Muscle of back (tissue), 3 donors: ENCODE measurements at regions not wholly inside any gene's neighbourhood (a gene's known extent, or its start where the extent isn't known, plus 50 kb on each side); places are given as distances from the start of the nearest gene placed in this dataset.
A peak's percentile ranks its signal among the peaks of the same experiment; 100 is the strongest.

ENCODE experiments used
- DNase-seq, 3 donors: peaks; one replicate each; pipeline versions ENCODE4 v3.0.0 to v3.0.0-alpha.2; 2013

DNA sequence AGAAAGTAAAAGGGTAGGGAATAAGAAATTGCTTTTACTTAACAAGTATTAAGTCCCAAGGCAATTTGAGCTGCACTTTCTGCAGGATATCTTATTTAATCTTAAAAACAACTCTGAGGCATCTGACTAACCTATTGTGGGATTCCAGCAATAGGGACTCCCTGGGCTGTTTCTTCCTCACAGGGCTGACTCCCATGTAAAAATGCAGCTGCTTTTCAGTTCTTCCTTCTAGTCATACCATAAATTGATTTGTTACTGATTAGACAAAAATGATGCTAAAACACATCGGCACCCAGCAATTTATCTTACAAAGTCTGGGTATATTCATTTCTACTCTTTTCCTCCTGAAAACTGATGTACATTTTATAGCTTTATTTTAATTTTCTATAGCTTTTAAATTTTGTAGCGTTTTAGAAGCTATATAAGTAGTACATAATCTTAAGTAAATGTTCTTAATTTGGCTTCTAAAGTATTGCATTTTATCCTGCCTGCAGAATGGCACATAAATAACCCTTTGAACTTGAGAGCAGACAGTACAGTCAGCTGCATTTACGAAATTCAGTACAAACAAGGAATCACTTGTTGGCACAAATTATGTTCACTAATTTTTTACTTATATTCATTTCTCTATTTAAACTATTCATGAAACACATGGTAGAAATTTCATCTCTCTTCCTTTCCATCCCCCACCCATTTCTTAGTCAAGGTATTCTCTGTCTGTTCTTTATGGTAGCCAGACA is 102.4 kb upstream of the FRY start:
- no peak for DNase-seq

DNA sequence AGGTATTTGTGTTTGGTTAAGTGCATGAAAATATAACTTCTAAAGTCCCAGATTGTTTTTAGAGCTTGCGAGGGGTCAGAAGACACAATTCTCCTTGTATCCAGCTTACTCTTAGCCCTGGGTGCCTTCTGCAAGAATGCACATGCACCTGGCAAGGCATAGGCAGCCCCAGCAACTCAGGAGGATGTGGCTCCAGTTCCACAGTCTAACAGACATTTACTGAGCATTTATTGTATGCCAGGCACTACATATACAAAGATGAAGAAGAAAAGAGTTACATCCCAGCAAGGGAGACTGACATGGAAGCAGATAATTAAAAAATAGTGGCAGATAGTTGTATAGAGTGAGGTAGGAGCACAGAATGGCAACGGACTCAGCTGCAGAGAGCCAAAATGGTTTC is 101.1 kb upstream of the FRY start:
- DNase-seq = no peak

DNA sequence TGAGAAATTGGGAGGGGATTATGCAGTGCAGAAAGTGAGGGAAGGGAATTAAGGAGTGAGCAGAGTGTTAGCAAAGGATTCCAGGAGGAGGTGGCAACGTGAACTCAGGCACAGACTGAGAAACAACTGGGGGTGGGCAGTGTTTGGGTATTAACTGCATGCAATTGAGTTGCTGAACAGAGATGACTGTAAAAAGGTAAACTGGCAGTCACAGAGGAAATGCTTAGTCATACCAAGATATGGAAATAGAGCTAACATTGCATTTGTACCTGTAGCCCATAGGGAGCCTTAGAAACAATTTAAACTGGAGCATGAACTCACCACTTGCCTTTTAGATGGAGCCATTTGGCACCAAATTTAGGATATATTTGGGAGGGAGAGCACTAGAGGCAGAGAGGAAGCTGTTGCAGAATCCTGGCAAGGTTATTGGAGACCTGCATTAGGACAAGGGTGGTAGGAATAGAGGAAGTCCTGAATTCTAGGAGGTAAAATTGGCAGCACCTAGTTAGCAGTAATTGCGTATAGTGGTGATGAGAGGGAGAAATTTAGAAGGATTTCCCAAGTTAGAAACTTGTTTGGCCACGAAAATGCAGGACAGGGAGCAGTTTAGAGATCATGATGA is 100.6 kb upstream of the FRY start:
- DNase-seq = no peak

DNA sequence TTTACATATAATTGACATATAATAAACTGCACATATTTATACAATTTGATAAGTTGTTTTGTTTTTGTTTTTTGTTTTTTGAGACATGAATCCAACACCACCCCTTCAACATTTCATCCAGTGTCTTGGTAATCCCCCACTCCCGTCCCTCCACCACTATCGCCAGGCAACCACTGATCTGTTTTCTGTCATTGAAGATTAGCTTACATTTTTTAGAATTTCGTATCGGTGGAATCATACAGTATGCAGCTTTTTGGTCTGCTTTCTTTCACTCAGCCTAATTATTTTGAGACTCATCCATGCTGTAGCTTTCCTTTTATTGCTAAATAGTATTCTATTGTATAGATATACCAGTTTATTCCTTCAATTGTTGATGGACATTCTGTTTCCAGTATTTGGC is 94.1 kb upstream of the FRY start:
- no peak for DNase-seq

DNA sequence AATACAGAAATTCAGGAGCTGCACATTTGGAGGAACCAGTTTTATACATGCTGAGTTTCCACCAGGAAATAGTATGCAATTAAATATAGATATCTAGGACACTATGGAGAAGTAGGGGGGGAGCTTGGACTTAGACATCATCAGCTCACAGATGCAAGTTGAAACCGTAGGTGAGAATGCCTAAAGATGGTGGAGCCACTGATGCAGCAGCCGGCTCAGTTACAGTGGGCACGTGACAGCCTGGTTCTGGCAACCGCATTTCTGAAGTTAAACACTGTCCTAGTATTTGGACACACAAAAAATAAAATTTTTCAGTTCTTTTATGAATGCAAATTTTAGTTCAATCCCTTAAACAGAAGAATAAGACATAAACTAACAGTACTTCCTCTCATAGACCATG is 91.5 kb upstream of the FRY start:
- DNase-seq = no peak

DNA sequence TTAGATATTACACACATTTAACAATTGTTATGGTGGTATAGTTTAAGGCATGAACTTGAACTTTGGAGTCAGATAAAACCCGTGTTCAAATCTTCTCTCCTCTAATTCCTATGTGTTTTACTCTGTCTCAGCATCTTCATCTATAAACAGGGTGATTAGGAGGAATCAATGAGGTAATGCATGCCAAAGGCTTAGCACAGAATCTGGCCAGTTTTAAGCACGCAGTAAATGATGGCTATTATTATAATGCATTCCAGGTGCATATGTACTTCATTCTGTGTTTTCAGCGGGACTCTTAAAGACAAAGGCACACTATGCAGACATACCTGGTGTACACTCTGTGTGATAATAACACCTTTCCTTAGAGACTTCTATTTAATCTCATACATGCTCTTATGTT is 88.0 kb upstream of the FRY start:
- DNase-seq = peak in 2 of 3 donors; percentile 24 to 33

DNA sequence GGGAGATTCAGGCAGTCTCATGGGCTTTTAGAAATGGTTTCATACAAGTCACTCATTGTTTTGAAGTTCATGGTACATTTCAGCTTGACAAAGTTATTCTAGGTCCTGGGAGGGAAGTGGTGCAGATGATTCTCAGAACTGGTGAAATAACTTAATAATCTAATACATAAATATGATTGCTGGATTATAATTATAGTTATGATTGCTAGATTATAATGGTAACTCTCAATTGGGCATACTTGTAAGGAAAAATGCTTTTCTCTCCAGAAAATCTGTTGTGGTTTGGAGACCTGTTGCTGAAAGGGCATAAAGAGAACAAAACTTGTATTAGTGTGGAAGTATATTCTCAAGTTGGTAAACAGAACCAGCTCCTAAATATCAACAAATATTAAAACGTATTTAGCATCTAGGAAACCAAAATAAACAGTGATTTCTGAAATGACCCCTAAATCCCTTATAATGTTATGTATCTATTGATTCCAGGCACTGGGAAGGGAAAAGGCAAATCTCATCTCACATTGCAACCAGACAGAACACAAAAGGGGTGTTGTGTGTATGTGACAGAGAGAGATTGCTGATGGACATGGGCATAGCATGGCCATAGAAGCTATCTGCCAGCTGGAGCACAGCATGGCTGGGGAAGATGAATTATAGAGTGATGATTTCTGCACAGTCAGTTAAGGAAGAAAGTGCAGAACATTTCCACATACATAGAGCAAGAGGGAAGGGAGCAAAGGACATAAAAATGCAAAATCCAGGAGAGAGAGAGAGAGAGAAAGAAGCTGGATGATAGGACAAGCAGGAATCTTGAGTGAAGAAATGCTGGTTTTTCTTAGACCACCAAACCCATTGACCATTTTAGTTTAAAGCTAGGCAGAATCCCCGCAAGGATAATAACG is 87.1 kb upstream of the FRY start:
- DNase-seq = peak in 1 of 3 donors; percentile 25

DNA sequence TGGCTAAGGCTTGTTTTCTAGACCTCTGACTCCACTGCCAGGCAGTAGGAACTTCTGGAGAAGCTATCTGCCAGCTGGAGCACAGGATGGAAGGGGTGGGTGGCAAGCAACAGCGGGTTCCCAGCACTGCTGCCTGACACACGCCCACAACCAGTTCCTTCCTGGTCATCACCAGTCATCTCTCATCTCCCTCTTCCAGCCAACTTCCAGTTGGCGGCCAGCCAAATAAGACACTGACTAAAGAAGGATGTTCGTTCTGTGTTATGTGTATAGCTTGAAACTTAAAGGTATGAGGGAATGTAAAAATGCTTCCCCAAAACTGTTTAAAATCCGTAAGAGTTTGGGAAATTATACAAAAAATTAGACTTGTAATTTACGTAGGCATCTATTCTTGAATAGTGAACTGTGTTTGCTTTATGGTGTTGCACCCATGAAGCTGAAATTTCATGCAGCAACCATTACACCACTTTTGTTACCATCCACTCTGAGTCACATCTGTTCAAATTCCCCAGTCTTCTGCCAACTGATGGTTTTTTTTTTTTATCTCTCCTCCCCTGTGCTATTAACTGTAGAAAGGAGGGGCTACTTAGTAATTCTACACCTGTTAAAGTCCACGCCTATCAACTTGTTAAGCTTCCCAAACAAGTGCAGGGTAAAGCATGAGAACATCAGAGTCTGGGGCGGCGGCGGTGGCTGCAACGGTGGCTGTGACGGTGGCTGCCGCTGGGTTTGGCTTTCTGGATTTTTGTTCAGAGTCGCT is 86.2 kb upstream of the FRY start:
- DNase-seq = peak; percentile 66 to 85 (median 75)

DNA sequence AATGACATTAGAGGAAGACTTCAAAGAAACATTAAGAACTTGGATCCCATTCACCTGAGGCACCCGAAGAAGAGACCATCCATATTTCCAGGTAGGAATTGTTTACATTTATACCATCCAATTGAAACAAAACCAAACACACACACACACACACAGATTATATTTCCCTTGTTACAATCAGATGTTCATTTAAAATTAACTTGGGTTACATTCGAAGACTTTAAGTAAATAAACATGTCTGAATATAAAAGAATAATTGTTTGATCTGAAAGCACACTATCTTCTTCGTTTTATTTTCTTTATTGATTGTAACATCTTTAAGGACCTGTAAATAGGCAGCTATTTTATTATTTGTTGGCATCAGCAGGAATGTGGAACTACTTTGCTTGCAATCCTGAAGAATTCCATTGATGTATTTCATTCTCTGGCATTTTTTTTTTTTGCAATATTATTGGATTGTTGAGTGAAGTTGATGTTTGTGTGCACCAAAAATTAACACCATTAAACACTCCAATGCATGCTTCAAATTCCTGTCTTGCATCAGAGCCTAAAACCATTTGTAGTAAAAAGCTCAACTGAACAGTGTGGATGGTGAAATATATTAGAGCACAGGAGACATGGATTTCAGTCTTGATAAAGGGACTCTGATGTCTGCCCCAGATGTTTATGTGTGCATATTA is 85.3 kb upstream of the FRY start:
- DNase-seq = no peak

DNA sequence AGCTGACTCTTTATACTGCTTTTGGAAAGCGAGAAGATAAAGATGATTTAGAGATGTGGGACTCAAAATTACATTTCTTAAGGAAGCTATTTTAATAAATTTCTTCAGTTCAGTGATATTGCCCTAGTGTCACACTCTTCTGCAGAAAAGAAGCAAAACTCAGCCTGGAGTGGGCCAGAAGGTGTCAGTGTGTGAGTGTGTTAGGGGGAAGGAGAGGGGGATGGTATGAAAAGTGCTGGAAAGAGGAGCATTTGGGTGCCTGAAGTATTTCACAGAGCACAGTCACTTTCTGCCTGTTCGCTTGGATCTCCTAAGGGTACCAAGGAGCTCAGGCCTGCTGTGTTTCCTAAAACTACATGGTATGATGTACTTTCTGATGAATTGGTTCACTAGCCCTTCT is 84.5 kb upstream of the FRY start:
- no peak for DNase-seq

DNA sequence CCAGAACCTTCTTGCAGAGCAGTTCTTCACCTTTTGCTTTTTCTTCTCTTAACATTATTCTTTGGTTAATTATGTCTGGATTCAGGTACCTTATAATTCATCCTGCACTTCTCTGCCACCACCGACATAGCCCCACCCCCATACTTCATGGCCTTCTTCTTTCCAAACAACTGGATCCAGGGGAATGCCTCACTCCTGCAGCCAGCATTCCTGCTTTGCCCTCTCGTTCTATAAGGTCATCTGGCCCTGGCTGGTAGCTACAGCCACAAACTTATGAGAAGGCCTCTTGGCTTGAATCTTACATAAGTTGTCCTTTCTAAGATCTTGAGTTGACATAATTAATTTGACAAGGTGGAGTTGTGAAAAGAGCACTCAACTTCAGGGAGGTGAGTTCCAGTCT is 84.1 kb upstream of the FRY start:
- no peak for DNase-seq

DNA sequence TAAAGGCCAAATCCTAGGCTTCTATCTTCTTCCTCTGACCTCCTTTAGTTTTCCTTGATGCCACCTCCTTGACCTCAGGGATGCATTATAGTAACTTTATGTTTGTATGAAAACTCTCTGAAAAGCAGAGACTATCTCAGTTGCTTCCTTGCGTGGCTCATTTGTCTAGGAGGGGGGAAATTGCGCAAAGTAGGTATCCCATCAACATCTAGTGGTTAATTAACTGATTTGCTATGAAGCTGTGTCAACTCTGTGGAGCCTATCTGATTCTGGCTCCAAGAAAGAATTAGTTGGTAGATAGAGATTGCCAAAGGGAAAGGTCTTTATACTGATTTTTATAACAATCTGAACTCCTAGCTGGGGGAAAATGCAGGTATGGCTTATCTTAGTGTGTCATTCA is 82.1 kb upstream of the FRY start:
- DNase-seq = no peak

DNA sequence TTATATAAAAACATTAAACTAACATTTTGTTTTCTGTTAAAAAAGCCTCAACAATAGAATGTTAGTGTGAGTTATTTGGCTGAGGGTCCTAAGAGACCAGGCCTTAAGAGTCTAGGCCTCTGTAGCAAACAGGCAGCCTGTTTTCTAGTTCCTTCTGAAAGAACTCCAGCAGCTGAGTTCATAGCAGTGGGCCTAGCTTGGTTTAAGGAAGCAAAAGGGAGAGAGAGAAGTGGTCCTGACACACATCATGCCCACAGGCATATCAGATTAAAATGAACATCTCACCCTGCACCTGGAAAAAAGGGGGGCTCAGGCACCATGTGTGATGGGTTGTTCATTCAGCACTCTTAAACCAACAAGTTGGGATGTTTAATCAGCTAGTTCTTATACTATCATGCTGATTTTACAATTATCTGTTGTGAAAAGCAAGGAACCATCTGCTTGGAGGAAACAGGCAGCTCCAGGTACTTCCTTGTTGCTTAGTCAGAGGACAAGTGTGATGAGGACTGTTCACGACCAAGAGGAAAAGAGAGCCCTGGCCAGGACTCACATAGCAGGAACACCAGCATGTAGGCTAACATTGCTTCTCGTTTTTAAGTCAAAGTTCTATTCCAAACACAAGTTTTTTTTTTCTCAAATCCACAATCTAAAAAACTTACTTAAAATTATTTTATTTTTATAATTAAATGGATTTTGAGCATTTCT is 81.3 kb upstream of the FRY start:
- no peak for DNase-seq

DNA sequence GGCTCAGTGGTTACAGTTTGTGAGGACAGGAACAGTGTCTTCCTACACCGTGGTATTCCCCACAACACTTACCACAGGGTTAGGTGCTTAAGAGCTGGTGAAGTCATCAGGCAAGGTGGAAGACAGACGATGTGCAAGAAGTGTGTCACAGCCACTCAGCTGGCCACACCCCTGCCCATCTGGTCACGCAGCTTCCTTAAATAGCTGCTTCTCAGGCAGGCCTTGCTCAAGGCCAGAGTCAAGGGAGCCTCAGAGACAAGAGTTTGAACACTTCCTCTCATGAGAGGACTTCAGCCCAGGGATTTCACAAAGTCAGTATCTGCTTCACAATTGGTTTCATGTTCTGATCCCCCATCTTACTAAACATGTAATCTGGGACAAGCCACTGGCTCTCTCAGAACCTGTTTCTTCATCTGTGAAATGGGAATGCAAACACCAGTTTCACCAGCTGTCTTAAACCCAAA is 80.3 kb upstream of the FRY start:
- peak; percentile 22 to 45 (median 44) for DNase-seq

DNA sequence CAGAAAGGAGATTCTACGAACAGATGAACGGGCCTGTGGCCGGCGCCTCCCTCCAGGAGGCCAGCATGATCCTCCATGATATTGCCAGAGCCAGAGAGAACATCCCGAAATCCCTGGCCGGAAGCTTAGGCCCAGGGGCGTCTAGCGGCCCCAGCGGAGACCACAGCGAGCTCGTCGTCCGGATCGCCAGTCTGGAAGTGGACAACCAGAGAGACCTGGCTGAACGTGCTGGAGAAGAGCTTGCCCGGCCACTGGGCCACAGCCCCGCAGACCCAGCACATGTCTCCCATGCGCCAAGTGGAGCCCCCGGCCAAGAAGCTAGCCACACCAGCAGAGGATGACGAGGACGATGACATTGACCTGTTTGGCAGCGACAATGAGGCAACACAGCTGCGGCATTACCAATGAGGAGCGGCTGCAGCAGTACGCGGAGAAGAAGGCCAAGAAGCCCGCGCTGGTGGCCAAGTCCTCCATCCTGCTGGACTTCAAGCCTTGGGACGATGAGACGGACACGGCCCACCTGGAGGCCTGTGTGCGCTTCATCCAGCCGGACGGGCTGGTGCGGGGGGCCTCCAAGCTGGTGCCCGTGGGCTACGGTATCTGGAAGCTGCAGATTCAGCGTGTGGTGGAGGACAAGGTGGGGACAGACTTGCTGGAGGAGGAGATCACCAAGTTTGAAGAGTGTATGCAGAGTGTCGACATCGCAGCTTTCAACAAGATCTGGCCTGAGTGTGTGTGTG is 78.8 kb upstream of the FRY start:
- no peak for DNase-seq

DNA sequence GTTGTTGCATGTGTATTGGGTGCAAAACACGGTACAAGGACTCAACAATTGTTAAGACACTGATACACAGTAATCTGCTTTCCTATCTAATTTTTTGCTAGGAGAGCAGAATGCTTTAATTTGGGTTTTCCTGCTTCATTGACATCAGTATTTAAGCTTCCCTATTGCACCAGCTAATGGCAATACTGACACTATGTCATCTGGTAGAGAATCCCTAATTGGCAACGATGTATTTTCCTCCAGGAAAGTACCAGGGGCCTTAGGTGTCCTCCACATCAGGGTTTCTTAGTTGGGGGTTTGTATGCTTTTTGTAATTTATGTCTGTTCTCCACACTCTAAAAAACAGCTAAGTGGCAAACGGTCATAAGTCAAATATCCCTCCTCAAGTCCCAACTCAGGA is 76.5 kb upstream of the FRY start:
- DNase-seq = no peak

DNA sequence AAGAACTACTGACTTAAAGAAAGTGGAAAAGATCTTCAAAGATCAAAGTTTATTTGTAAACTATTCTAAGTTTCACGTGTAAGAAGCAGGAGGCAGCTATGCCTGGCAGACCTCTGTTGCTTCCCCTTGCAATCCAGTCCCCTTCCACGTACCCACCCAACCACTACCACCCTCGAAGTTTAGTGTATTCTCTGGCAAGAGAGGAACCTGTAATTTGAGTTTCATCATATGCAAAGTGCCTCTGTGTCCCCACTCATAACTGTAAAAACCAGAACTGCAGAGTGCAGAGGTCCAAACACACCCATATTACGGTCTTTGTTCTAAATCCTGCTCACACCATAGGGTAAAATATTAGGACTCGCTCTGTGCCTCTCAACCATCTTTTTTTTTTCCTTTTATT is 75.8 kb upstream of the FRY start:
- DNase-seq = no peak

DNA sequence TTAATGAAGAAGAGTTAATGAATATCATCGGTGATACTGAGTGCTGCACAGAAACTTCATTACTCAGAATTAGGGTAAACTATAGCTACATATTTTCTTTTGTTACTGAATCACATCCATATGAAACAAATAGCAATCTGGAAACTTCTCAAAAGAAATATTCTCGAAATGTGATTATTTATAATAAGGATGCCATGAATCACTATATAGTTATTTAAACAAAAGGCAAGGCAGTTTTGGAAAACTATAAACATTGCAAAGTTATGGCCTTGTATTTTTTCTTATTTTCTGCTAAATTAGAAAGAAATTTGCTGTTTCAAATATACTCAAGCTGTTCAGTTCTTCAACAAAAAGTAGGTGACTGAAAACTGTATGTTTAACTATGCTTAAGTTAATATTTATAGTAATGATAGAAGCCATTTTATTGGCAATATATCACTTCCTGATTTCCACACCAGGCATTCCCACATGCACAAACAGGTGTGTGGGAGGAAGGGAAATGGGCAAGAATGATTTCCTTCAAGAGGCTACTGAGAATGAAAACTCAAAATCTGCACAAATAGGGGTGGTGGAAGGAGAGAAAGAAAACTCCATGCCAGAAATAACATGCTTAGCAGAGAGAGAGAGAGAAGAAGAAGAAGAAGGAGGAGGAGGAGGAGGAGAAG is 74.5 kb upstream of the FRY start:
- no peak for DNase-seq

DNA sequence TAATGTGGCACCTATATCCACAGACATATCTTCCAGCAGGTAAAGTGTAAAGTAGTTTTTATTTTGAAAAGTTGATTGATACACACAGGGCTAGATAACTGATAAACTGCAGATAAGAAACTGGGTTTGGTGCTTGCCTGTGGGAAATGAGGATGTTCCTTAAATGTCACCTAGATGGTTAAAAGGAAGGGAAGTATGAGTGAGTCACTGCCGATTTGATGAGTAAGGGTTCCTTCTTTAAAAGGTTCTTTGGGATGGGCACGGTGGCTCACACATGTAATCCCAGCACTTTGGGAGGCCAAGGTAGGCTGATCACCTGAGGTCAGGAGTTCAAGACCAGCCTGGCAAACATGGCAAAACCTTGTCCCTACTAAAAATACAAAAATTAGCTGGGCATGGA is 73.8 kb upstream of the FRY start:
- no peak for DNase-seq
